Stimulated activated CD8-positive, alpha-beta memory T cell treated with anti-CD3 and anti-CD28 coated beads, Interleukin-2, amount 100 ng/mL, for 1 hour (primary cell): ENCODE measurements at regions not wholly inside any gene's neighbourhood (a gene's known extent, or its start where the extent isn't known, plus 50 kb on each side); places are given as distances from the start of the nearest gene placed in this dataset.
A peak's percentile ranks its signal among the peaks of the same experiment; 100 is the strongest.
"Not testable (repeated sequence)": the region's sequence is repeated elsewhere in the genome, so short reads cannot be mapped to it uniquely, and the experiment has no call there.

Experiments used
- DNase-seq, 2 donors: peaks; one replicate each; pipeline ENCODE4 v3.0.0-alpha.2; 2020; ENCODE audit warnings: low read depth in 2 of 2

DNA sequence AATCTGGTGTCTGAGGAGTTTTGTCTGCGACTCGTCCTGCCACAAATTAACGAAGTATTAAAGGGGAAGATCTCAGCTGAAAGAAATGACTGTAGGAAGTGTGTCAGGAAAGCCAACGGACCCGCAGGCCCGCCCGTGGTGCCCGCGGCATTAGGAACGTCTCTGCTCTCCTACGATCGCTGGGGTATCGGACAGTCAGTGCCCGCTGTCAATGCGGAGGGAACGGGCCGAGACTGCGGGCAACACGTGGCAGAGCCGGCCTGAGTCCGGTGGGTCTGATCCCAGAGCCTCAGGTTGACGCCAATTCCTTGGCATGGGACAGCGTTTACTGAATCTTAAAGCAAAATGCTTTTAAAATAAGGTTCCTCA lies 128.7 kb downstream of the KBTBD2 start:
- no peak for DNase-seq

DNA sequence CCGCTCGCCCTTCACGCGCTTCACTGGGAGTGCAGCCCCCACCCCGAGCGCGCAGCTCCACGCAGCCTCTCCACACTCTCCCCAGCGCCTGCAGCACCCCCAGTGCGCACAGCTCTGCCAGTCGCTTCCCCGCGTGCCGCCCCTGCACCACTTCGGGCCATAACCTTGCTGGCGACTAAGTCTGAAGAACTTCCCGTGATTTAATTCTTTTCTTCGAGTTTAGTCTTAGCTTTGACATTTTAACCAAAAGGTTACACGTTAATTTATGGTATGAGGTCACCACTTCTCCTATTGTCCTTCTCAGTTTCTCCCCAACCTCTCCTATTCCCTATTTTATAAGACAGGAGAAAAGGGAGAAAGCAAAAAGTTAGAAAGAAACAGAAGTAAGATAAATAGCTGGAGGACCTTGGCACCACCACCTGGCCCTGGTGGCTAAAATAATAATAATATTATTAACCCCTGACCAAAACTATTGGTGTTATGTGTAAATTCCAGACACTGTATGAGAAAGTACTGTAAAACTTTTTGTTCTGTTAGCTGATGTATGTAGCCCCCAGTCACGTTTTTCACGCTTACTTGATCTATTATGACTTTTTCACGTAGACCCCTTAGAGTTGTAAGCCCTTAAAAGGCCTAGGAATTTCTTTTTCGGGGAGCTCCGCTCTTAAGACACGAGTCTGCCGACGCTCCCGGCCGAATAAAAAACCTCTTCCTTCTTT lies 129.2 kb downstream of the KBTBD2 start:
- not testable (repeated sequence) for DNase-seq

DNA sequence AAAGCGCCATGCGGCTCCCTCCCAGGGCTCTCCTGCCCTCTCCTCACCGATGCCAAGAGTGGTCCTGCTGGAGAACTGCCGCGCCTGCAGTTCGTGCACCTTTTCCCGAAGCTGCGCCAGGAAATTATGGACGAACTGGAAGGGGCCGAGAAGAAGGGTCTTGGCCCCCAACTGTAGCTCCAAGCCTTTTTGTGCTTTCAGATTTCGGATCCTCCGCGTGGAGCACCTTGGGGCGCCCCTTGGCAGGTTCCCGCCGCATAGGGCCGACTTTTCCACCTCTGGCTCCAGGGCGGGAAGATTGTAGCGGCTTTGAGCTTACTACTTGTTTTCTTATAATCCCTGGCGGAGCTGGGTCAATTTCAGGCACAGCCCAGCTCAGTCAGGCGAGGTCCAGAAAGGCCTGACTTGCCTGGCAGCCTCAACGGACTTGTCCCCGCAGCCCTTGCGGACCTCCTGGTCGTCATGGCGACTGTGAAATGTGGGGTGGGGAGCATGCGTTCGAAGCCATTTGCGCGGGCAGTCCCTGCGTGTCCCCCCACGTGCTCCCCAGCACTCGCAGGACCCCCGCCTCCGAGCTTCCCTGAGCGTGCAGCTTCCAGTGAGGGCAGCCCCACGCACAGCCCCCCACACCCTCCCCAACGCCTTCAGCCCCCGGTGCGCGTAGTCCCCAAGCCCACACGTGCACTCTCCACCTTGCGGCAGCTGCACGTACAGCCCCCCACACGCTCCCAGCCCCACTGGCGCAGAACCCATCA lies 129.9 kb downstream of the KBTBD2 start:
- DNase-seq: no peak

DNA sequence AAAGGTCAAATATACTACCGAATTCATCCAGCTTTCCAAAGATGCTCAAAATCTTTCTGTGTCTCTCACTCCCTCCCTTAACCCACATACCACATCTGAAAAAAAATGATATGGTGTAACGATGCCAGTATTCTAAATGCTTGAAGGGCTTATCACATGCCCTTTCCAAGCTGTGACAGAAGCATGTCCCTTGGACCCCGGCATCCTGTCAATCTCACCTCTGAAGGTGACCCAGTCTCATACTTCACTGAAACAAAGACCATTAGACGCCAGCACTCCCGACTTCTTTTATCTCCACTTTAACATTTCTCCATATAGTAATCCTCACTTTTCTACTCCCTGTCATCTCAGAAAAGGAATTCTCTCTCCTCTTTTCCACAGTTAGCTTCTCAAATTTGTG lies 130.8 kb downstream of the KBTBD2 start:
- not testable (repeated sequence) for DNase-seq

DNA sequence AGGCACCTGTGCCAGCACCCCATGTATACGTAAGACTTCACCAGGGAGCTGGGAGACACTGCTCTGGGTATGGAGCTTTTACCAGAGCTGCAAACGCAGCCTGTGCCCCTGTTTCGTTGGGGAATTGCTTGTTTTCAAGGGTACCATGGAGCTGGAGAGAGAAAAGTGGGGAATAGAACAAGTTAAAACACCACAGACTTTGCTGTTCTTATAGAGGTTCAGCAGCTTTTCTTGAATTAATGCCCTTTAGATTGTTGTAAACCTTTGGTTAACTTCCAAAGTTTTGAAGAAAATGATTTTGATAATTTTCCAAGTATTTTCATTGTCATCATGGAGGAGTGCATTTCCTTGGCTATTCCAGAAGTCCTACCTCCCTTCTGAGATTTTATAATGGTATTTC lies 131.7 kb downstream of the KBTBD2 start:
- DNase-seq: not testable (repeated sequence)

DNA sequence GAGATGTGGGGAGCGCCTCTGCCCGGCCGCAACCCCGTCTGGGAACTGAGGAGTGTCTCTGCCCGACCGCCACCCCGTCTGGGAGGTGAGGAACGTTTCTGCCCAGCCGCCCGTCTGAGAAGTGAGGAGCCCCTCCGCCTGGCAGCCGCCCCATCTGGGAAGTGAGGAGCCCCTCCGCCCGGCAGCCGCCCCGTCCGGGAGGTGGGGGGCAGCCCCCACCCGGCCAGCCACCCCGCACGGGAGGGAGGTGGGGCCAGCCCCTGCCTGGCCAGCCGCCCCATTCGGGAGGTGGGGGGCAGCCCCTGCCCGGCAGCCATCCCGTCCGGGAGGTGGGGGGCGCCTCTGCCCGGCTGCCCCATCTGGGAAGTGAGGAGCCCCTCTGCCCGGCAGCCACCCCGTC lies 137.7 kb downstream of the KBTBD2 start:
- not testable (repeated sequence) for DNase-seq

DNA sequence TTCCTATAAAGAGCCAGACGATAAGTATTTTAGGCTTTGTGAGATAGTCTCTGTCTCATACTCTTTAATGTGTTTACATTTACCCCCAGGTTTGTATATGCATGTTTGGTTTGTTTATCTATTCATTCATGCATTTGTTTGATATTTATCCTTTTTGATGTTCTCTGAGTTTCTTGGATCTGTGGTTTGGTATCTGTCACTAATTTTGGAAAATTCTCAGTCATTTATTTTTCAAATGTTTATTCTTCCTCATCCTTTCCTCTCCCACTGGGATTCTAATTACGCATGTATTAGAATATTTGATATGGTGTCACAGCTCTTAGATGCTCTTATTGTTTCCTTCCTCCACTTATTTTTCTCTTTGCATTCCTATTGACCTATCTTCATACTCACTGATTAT lies 143.2 kb downstream of the KBTBD2 start:
- not testable (repeated sequence) for DNase-seq

DNA sequence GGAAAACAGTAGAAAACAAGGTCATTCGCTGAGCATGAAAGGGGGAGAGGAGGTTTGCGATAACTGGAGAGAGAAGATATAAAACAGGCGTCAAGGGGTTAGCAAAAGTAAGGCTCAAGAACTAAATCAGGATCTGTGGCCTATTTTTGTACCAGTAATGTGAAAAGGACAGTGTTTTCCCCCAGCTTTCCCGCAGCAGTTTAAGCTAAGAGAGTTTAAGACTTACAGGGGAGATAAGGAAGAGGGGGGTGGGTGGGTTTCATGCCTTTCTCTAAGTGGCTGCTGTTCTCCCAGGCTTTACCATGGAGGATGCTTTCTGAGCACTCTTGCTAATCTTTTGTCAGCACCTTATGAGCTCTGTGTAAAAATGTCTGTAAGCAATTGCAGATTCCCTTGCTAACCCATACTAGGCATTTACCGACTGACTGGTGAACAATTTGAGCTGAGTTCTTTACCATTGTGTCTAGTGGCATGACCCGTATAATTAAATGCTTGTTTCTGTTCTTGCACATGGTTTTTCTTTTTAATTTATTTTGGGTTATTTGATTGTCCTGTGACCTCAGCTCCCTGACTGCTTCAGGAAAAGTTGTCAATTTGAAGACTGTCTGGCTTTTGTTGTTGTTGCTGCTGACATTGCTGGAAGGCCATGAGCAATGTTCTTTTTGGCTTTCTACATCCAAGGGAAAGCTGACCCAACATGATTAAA lies 144.0 kb downstream of the KBTBD2 start:
- not testable (repeated sequence) for DNase-seq

DNA sequence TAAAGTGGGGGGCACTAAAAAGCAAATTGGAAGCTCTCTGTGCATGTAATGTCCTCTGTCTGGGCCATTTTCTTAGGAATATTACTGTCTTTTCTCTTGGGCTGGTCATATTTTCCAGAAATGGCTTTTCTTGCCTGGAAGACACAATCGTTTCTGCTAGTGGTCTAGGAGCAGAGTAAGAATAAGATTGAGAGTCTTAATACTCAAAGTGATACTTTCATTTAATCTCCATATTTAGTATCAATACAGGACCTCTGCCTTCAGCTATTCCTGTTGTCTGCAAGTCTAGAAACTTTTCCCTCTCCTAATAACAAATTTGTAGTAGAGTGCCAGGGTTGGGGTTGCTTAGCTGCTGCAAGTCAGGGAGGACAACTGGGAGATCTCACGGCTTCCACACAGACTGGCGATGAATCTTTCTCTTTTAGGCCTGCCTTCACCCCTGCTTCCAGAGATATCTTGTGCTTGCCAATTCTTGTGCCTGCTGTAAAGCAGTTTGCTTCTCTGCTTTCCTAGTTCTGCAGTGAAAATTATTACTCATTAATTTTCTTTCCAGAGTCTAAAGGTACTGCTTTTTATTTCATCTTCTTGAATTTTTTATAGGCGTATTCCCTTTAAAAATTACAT lies 149.6 kb downstream of the KBTBD2 start:
- not testable (repeated sequence) for DNase-seq

DNA sequence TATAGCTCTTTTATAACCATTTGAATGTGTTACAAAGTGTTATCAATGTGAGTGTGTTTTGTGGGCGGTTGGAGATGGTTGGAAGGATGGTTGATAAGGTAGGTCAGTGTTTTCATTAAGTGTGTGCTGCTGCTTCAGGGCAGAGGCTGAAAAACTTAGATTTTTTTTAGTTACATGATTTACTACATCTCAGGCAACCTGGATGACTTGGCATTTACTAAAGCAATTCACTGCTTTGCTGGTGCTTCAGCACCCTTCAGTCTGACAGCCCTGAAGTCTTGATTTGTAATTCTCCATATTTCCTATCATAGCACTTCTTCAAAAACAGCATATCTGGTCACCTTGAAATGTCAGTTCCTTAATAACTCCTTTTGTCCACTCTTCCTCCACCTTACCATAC lies 151.8 kb downstream of the KBTBD2 start:
- not testable (repeated sequence) for DNase-seq

DNA sequence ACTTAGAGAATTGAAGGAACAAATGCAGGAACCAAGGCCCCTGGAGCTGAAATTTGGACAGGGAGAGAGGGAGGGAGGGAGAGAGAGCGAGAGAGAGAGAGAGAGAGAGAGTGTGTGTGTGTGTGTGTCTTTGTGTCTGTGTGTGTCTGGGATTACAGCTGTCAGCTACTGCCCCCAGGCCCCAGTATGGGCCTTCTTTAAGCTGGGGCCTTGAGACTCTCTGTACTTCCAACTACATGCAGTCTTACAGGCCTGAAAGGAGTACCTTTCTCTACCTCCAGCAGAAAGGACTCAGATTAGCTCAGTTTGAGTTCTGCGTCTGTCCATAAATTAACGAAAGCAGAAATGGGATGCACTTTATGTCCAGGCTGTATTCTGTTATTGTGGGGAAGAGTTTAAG lies 153.2 kb downstream of the KBTBD2 start:
- not testable (repeated sequence) for DNase-seq

DNA sequence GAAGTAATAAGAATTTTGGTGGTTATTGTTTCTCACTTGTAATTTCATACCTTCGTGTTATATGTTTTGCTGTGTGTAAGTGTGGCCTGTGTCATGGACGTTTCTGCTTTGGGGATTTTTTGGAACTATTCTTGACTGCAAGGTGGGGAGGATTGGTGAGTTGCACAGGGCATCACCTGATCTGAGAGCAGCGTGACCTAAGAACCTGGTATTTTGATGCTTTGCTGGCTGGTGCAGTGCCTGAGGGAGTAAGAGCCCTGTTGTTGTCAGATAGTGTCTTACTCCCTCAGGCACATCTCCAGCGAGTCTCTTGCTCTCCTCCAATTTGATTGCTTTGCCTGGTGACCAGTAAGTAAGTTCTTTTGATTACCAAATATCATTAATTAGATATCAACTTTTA lies 158.8 kb downstream of the KBTBD2 start:
- DNase-seq: not testable (repeated sequence)

DNA sequence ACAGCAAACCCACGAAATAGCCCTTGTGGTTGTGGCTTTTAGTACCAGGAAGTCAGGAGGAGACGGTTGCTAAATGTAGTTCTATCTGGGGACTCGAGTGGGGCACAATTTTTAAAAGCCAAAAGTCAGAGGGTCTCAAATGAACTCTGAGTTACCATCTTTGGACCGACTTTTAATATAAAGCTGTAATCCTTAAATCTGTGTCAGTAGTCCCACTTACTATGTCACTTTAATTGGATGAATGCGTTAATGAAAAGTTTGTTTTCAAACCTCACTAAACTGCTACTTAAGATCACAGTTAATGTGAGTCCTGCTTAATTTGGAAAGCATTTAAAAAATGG lies 162.3 kb downstream of the KBTBD2 start:
- DNase-seq: not testable (repeated sequence)

DNA sequence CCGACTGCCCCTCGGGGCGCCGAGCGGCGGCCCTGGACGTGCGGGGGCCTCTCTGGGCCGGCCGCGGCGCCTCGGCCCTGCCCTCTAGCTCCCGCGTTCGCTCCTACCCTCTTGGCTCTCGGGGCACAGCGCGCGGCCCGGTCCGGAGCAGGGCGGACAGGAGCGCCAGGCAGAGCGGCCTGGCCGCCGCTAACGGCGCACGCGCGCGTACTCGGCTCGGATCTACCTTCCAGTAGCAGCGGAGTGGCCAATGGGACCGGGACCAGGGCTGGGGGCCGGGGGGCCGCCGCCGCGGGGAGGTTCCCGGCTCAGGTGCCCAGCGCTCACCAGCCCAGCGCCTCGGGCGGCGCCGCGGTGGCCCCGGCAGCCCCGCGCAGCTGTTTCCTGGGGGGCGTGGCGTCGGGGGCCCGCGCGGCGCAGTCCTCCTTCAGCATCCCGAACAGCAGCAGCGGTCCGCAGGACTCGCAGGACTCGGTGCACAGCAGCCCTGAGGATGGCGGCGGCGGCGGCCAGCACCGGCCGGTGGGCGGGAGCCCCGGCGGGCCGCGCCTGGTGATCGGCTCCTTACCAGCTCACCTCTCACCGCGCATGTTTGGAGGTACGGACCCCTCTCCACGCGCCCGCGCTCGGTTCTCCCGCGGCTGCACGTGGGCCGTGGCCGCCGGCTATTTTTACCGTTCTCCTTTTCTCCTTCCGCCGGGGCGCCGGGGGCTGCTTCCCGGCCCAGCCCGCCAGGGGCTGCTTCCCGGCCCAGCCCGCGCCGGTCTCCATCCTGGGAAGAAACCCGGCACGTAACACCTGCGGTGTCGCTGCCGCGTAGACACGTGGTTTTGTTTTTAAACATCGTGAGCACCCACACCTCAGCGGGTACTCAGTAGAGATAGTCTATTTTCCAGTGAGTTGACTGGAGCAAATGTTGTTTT lies 162.9 kb downstream of the KBTBD2 start:
- DNase-seq: peak in 1 of 2 donors; percentile 6

DNA sequence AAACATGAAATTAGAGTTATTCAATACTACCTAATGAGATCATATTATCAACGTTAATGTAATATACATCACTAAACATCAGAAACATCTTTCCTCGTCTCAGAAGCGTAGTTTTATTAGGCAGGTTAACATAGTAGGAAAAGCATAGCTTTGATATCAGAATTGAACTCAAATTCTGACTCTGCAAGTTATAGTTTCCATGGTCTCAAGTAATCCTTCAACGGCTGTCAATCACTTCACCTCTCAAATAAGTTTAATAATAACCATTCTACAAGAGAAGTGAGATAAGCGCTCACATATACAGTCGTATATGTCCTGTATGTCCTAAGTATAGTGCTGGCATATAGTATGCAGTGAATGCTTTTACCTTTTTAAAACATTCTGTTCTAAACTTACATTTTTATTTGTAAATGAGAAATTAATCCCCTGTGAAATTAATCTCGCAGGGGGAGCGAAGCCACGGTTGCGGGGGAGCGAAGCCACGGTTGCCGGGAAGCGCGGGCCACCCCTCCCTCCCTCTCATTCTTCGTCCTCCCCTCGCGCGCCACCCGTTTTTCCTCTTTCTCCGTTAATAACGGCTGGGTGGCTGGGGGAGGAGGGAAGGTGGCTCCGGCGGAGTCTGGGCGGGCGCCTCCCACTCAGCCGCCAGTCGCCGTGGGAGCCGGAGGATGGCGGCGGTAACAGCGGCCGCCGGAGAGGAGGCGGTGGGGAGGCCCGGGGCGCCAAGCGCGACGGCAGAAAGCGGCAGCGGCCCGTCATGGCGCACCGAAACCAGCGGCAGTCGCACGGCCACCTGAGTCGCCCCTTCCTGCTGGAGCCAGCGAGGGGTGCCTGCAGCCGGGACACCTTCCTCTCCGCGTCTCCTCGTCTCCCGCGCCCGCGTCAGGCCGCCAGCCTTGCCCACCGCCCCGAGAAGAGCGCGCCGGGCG lies 163.8 kb downstream of the KBTBD2 start:
- DNase-seq: peak in 1 of 2 donors; percentile 17

DNA sequence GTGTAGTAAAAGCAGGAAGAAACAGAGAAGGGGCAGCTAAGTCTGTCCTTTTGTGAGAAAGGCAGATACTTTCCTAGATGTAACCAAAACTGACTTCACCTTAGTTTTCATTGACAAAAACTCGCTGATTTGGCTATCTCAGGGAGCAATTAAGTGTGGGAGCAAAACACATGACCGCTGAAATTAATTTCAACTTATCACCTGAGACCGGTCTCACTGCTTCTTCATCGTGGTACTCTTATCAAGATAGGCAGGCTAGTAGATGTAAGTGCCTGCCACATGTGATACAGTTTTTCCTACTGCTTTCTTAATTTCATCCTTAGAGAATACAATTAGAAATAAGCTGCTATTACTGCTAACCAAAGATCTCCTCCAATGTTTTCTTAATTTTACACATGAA lies 168.7 kb downstream of the KBTBD2 start:
- not testable (repeated sequence) for DNase-seq

DNA sequence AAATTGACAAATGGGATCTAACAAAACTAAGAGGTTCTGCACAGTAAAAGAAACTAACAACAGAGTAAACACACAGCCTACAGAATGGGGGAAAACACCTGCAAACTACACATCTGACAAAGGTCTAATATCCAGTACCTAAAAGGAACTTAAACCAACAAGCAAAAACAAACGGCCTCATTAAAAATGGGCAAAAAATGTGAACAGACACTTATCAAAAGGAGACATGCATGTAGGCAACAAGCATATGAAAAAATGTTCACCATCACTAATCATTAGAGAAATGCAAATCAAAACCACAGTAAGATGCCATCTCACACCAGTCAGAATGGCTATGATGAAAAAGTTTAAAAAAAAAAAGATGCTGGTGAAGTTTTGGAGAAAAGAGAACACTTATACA lies 197.4 kb downstream of the KBTBD2 start:
- DNase-seq: no peak

DNA sequence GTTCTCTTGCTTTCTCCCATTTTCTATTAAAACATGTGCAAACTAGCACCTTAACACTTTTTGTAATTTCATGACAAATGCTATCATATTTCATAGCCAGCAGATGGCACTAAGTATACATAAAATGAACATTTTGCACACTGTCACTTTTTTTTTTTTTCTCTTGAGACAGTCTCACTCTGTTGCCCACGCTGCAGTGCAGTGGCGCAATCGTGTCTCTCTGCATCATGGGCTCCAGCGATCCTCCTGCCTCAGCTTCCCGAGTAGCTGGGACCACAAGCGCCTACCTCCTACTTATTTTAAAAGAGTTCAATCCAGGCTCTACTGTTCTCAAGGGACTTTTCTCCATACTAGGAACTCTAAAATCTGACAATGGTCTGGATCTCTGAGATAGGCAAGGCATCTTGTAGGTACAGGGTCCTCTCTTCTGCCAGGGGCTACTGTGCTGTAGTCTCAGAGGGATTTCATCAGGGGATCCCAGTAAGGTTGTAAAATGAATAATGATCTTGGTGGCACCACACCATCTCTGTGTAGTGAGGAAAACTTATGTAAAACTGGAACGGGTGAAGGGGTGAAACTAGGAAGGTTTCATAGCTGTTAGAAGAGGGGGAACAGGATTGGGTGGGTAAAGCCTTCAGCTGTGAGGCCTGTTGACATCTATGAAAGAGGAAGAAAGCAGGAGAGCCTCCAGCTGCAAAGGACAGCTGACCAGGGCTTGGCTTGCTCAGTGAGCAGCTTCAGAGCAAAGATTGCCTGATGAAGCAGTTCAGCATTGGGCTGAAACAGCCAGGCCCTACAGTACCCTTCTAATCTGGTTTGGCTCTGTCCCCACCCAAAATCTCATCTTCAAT lies 196.9 kb downstream of the AVL9 start:
- DNase-seq: not testable (repeated sequence)

DNA sequence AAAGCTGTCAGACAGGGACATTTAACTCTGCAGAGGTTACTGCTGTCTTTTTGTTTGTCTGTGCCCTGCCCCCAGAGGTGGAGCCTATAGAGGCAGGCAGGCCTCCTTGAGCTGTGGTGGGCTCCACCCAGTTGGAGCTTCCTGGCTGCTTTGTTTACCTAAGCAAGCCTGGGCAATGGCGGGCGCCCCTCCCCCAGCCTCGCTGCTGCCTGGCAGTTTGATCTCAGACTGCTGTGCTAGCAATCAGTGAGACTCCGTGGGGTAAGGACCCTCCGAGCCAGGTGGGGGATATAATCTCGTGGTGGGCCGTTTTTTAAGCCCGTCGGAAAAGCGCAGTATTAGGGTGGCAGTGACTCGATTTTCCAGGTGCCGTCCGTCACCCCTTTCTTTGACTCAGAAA lies 192.8 kb downstream of the AVL9 start:
- DNase-seq: not testable (repeated sequence)
